Suprapubic skin (tissue), 4 donors: ENCODE measurements at regions not wholly inside any gene's neighbourhood (a gene's known extent, or its start where the extent isn't known, plus 50 kb on each side); places are given as distances from the start of the nearest gene placed in this dataset.
"Not testable (repeated sequence)": the region's sequence is repeated elsewhere in the genome, so short reads cannot be mapped to it uniquely, and the experiment has no call there.

ENCODE experiments used
- DNase-seq, 2 donors: peaks; one replicate each; pipeline ENCODE4 v3.0.0-alpha.2; 2019; ENCODE audit warnings: low spot score in 2 of 2
- H3K27ac ChIP-seq: fragments of 200-600 bp; sonication (generic); one replicate; pipeline ENCODE4 v1.5.1; 2019
- H3K27me3 ChIP-seq: fragments of 200-600 bp; sonication (generic); one replicate; pipeline ENCODE4 v1.5.1; 2019
- H3K36me3 ChIP-seq: fragments of 200-600 bp; sonication (generic); one replicate; pipeline ENCODE4 v1.5.1; 2019
- H3K4me1 ChIP-seq: fragments of 200-600 bp; sonication (generic); one replicate; pipeline ENCODE4 v1.5.1; 2019
- H3K4me3 ChIP-seq: fragments of 200-600 bp; sonication (generic); one replicate; pipeline ENCODE4 v1.5.1; 2019; ENCODE audit warnings: mild to moderate bottlenecking
- H3K9me3 ChIP-seq: fragments of 200-600 bp; sonication (generic); one replicate; pipeline ENCODE4 v1.5.1; 2019
- CTCF ChIP-seq, 2 donors: fragments of 200-600 bp in 1 of 2; fragments of 450-650 bp in 1 of 2; sonication (generic) in 1 of 2; IDR thresholded peaks; one replicate each; pipeline ENCODE4 v1.5.1; 2016 to 2019; ENCODE audit warnings: antibody characterized with exemption in 2 of 2, mild to moderate bottlenecking in 1 of 2, moderate library complexity in 1 of 2
- EP300 ChIP-seq: sonication (generic); formaldehyde crosslinking; IDR thresholded peaks from one replicate; pipeline ENCODE4 v1.6.1; 2017; ENCODE audit warnings: antibody characterized with exemption
- POLR2A ChIP-seq, 2 donors: fragments of 450-650 bp; IDR thresholded peaks; one replicate each; pipeline ENCODE4 v1.6.1; 2017; ENCODE audit warnings: antibody characterized with exemption in 2 of 2, mild to moderate bottlenecking in 2 of 2, moderate library complexity in 2 of 2
- POLR2AphosphoS5 ChIP-seq, 3 donors: sonication (generic); formaldehyde crosslinking; IDR thresholded peaks; one replicate each; pipeline ENCODE4 v1.6.1; 2017; ENCODE audit warnings: antibody characterized with exemption in 3 of 3
- WGBS: methylation state at CpG from one replicate; pipeline ENCODE4 v1.1.5; 2018; 5-methylcytosine and 5-hydroxymethylcytosine counted together

GRCh38 chr13:26853323-26853722 is 92.7 kb upstream of the GPR12 start:
- 16% methylated on average over 2 of the region's 2 CpGs for WGBS
- Histone ChIP-seq H3K36me3 (no peaks in the 10 kb centered on the region), H3K4me1 (no peaks in the 10 kb centered on the region), H3K27ac (no peak overlapping the region), H3K9me3 (no peaks in the 10 kb centered on the region), H3K27me3 (peaks cover 7% of the 10 kb centered on the region), H3K4me3 (no peak overlapping the region)
- TF ChIP-seq POLR2A (IDR thresholded peaks at IDR 0.05) (no peak), CTCF (IDR thresholded peaks at IDR 0.05) (no peak), EP300 (no peak), POLR2AphosphoS5 (IDR thresholded peaks at IDR 0.05) (no peak)
- no peak for DNase-seq

GRCh38 chr13:26847281-26847680 is 86.7 kb upstream of the GPR12 start:
- no peaks in the 10 kb centered on the region for H3K4me1 ChIP-seq
- 64% methylated on average over 1 of the region's 1 CpG for WGBS
- no peaks in the 10 kb centered on the region for H3K9me3 ChIP-seq
- no peak for DNase-seq
- no peak overlapping the region for H3K27ac ChIP-seq
- H3K36me3 ChIP-seq = no peaks in the 10 kb centered on the region
- TF ChIP-seq POLR2AphosphoS5 (IDR thresholded peaks at IDR 0.05) (no peak), POLR2A (IDR thresholded peaks at IDR 0.05) (no peak), CTCF (IDR thresholded peaks at IDR 0.05) (no peak), EP300 (no peak)
- peaks cover 3% of the 10 kb centered on the region for H3K27me3 ChIP-seq
- H3K4me3 ChIP-seq = no peak overlapping the region

DNA sequence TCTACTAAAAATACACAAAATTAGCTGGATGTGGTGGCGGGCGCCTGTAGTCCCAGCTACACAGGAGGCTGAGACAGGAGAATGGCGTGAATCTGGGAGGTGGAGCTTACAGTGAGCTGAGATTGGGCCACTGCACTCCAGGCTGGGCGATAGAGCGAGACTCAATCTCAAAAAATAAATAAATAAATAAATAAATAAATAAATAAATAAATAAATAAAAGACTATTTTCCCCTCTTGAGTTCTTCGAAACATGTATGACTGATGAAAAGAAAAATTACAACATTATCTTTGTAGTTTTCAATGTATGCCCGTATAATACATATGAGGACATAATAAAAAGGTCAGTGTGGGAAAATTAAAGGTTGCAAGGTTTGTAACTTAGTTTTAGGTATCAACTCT is 84.5 kb upstream of the GPR12 start:
- not testable (repeated sequence) for H3K27ac ChIP-seq, H3K9me3 ChIP-seq, H3K4me1 ChIP-seq, H3K36me3 ChIP-seq, H3K27me3 ChIP-seq, DNase-seq, H3K4me3 ChIP-seq
- 94% methylated on average over 7 of the region's 7 CpGs for WGBS

DNA sequence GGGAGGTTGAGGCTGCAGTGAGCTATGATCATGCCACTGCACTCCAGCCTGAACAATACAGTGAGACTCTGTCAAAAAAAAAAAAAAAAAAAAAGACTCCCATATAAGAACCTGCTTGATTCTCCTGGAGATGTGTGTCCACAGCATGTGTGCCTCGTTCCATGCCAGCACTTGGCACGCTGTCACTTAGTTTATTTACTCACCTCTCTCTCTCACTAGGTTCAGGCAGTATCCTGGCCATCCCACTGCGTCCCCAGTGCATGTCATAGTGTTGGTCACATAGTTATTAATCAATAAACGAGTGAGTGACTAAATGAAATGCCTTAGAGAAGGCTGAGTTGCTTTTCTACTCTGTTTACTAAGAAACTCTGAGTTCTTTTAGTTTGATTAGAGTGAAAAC is 79.1 kb upstream of the GPR12 start:
- TF ChIP-seq CTCF (IDR thresholded peaks at IDR 0.05) = no peak
- Histone ChIP-seq H3K4me1 (no peaks in the 10 kb centered on the region), H3K27ac (peak overlapping the region; percentile 14), H3K4me3 (no peak overlapping the region), H3K27me3 (peaks cover 4% of the 10 kb centered on the region), H3K9me3 (no peaks in the 10 kb centered on the region), H3K36me3 (no peaks in the 10 kb centered on the region)
- no peak for DNase-seq
- 50% methylated on average over 4 of the region's 4 CpGs for WGBS

GRCh38 chr13:26838821-26839220 is 78.2 kb upstream of the GPR12 start:
- no peaks in the 10 kb centered on the region for H3K36me3 ChIP-seq
- H3K9me3 ChIP-seq = no peaks in the 10 kb centered on the region
- no peak overlapping the region for H3K4me3 ChIP-seq
- peaks cover 4% of the 10 kb centered on the region for H3K27me3 ChIP-seq
- DNase-seq = no peak
- TF ChIP-seq POLR2A (IDR thresholded peaks at IDR 0.05) = no peak
- no peak for TF ChIP-seq POLR2AphosphoS5 (IDR thresholded peaks at IDR 0.05)
- no peak for TF ChIP-seq EP300
- no peak for TF ChIP-seq CTCF (IDR thresholded peaks at IDR 0.05)
- H3K4me1 ChIP-seq = no peaks in the 10 kb centered on the region
- peak overlapping the region; percentile 64 for H3K27ac ChIP-seq
- 65% methylated on average over 2 of the region's 2 CpGs for WGBS

DNA sequence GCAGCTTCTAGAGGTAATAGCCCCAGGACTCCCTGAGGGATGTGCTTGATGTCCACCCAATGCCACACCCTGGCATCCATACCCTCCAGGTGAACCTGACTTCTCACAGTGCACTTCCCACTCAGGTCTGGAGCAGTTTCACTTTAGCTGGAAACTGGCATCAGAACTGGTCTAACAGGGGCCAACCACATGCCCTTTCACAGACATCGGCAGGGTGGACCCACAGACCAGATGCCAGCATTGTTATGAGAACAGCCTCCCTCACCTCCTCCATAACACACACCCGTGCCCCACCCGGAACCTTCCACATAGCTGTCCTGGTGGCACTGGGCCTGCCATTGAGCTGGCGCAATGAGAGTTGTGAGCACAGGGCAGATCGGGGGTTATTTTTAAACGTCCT is 77.4 kb upstream of the GPR12 start:
- Histone ChIP-seq H3K27me3 (peaks cover 9% of the 10 kb centered on the region), H3K27ac (no peak overlapping the region), H3K4me1 (no peaks in the 10 kb centered on the region), H3K9me3 (no peaks in the 10 kb centered on the region), H3K36me3 (no peaks in the 10 kb centered on the region), H3K4me3 (no peak overlapping the region)
- WGBS = 49% methylated on average over 6 of the region's 6 CpGs
- peak in 1 of 2 donors; percentile 66 for DNase-seq
- TF ChIP-seq EP300 (no peak), POLR2AphosphoS5 (IDR thresholded peaks at IDR 0.05) (no peak), CTCF (IDR thresholded peaks at IDR 0.05) (no peak), POLR2A (IDR thresholded peaks at IDR 0.05) (no peak)
